ENCODE measurements at regions not wholly inside any gene's neighbourhood (a gene's known extent, or its start where the extent isn't known, plus 50 kb on each side); places are given as distances from the start of the nearest gene placed in this dataset.

DNA sequence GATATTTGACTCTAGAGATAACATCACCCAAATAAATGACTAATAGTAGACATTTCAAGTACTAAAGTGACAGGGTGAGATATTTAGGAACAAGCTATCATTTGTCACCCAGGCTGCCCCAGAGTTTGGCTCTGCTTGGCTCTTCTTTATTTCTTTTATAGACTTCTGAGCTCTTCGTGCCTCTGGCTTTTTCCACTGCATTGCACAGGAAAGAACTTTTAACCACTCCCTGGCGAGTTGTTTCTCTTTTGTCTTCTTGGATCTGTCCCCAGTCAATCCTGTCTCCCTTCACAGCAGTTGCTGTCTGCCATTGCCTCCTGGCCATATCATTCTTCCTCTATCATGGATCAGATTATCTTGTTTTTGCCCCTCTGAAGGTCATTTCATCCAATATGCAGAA is 339.2 kb upstream of the DCBLD2 start:
- Histone ChIP-seq H4K20me1 (ENCODE audit: control insufficient read depth, insufficient read depth, insufficient read length) (no peaks in the 10 kb centered on the region), H2AK5ac (ENCODE audit: insufficient read length, low read length) (no peak overlapping the region), H3K4me1 (ENCODE audit: insufficient read depth, low read length) (no peaks in the 10 kb centered on the region), H3T11ph (ENCODE audit: low read length) (no peak overlapping the region), H2BK5ac (ENCODE audit: insufficient read length, low read length) (no peak overlapping the region), H4K5ac (ENCODE audit: insufficient read length, low read depth, low read length) (no peak overlapping the region), H3K79me1 (ENCODE audit: insufficient read depth, low read depth, low read length, poor library complexity, severe bottlenecking) (no peaks in the 10 kb centered on the region), H2BK15ac (ENCODE audit: low read depth, low read length) (no peak overlapping the region), H3K23ac (ENCODE audit: insufficient read length, low read depth, low read length) (no peak overlapping the region), H2AFZ (ENCODE audit: low read length) (no peak overlapping the region), H4K8ac (replicated peaks; ENCODE audit: insufficient read length, low read depth, low read length) (no peak overlapping the region), H2BK12ac (ENCODE audit: insufficient read length, low read depth, low read length) (no peak overlapping the region), H3K23me2 (ENCODE audit: insufficient read length, low read depth, low read length, poor library complexity, severe bottlenecking) (no peaks in the 10 kb centered on the region), H3K79me2 (ENCODE audit: insufficient read depth, low read length) (no peaks in the 10 kb centered on the region), H3K9ac (ENCODE audit: extremely low read depth, insufficient read length, low read length) (no peak overlapping the region), H4K91ac (ENCODE audit: insufficient read length, low read depth, low read length) (no peak overlapping the region), H3K14ac (ENCODE audit: insufficient read depth, low read length) (no peak overlapping the region), H2BK20ac (ENCODE audit: low read depth, low read length, poor library complexity, severe bottlenecking) (no peak overlapping the region), H3K18ac (ENCODE audit: insufficient read length, low read depth, low read length) (no peak overlapping the region), H3K4ac (ENCODE audit: low read depth, low read length) (no peak overlapping the region), H3K27me3 (ENCODE audit: insufficient read depth, low read length) (no peaks in the 10 kb centered on the region), H3K4me2 (ENCODE audit: insufficient read depth, insufficient read length, low read length) (no peak overlapping the region), H3K56ac (ENCODE audit: insufficient read length, low read depth, low read length) (no peak overlapping the region), H3K9me3 (ENCODE audit: control insufficient read depth, low read depth, low read length) (no peaks in the 10 kb centered on the region), H3K27ac (ENCODE audit: insufficient read length, low read depth, low read length) (no peak overlapping the region), H2BK120ac (ENCODE audit: low read depth, low read length, poor library complexity, severe bottlenecking) (no peak overlapping the region)
- Mint-ChIP-seq H3K27me3 (ENCODE audit: low read depth) (no peaks in the 10 kb centered on the region), H3K4me3 (no peak overlapping the region), H3K9me3 (peaks cover 10 to 11% of the 10 kb centered on the region in 2 experiments; a peak in 4 of 5 replicates), H3K27ac (no peak overlapping the region), H3K4me1 (no peaks in the 10 kb centered on the region), H3K36me3 (ENCODE audit: insufficient read depth in 1 of 3, low read depth in 3 of 3) (peaks cover 0 to 3% (median 0%) of the 10 kb centered on the region in 3 experiments; a peak in 4 of 7 replicates)
- TF ChIP-seq, protein P1, sequence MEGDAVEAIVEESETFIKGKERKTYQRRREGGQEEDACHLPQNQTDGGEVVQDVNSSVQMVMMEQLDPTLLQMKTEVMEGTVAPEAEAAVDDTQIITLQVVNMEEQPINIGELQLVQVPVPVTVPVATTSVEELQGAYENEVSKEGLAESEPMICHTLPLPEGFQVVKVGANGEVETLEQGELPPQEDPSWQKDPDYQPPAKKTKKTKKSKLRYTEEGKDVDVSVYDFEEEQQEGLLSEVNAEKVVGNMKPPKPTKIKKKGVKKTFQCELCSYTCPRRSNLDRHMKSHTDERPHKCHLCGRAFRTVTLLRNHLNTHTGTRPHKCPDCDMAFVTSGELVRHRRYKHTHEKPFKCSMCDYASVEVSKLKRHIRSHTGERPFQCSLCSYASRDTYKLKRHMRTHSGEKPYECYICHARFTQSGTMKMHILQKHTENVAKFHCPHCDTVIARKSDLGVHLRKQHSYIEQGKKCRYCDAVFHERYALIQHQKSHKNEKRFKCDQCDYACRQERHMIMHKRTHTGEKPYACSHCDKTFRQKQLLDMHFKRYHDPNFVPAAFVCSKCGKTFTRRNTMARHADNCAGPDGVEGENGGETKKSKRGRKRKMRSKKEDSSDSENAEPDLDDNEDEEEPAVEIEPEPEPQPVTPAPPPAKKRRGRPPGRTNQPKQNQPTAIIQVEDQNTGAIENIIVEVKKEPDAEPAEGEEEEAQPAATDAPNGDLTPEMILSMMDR (conservative IDR thresholded peaks at IDR 0.05) = no peak
- no peak for DNase-seq
- no CpG with 5 or more reads among the region's 2 CpGs for WGBS (ENCODE audit: extremely low coverage, insufficient read length, low lambda C conversion rate)
